Fibroblast of skin of left biceps (primary cell): ENCODE measurements at regions not wholly inside any gene's neighbourhood (a gene's known extent, or its start where the extent isn't known, plus 50 kb on each side); places are given as distances from the start of the nearest gene placed in this dataset.

Source experiments
- DNase-seq, 2 experiments: peaks; one replicate each; pipeline ENCODE4 v3.0.0-alpha.2; 2013; ENCODE audit warnings: low read depth in 2 of 2

- peak; percentile 98 to 99 for DNase-seq
These were observed 99.8 kb upstream of the CDH5 start for GRCh38 chr16:66266436-66267291.

- no peak for DNase-seq
These were observed 100.8 kb upstream of the CDH5 start for GRCh38 chr16:66265556-66266141.

- no peak for DNase-seq
These were observed 101.5 kb upstream of the CDH5 start for GRCh38 chr16:66265048-66265415.

GRCh38 chr16:66264311-66265047 lies 102.0 kb upstream of the CDH5 start:
- DNase-seq: no peak

GRCh38 chr16:66263973-66264310 lies 102.5 kb upstream of the CDH5 start:
- DNase-seq: no peak

- DNase-seq: no peak
These were observed 103.1 kb upstream of the CDH5 start for GRCh38 chr16:66263168-66263972.

GRCh38 chr16:66262253-66263167 lies 104.0 kb upstream of the CDH5 start:
- no peak for DNase-seq

- no peak for DNase-seq
These were observed 104.7 kb upstream of the CDH5 start for GRCh38 chr16:66261826-66262225.

GRCh38 chr16:66260522-66261254 lies 105.8 kb upstream of the CDH5 start:
- DNase-seq: no peak

GRCh38 chr16:66258916-66259845 lies 107.3 kb upstream of the CDH5 start:
- DNase-seq: no peak

- DNase-seq: no peak
These were observed 109.6 kb upstream of the CDH5 start for GRCh38 chr16:66256919-66257318.

- DNase-seq: no peak
These were observed 110.8 kb upstream of the CDH5 start for GRCh38 chr16:66255647-66256046.

- no peak for DNase-seq
These were observed 111.7 kb upstream of the CDH5 start for GRCh38 chr16:66254751-66255150.

GRCh38 chr16:66254106-66254505 lies 112.4 kb upstream of the CDH5 start:
- no peak for DNase-seq

- no peak for DNase-seq
These were observed 114.9 kb upstream of the CDH5 start for GRCh38 chr16:66251476-66252160.

GRCh38 chr16:66250686-66251431 lies 115.6 kb upstream of the CDH5 start:
- DNase-seq: no peak

GRCh38 chr16:66247516-66248481 lies 118.7 kb upstream of the CDH5 start:
- no peak for DNase-seq
